ENCODE measurements at regions not wholly inside any gene's neighbourhood (a gene's known extent, or its start where the extent isn't known, plus 50 kb on each side); places are given as distances from the start of the nearest gene placed in this dataset.
"Not testable (repeated sequence)": the region's sequence is repeated elsewhere in the genome, so short reads cannot be mapped to it uniquely, and the experiment has no call there.

DNA sequence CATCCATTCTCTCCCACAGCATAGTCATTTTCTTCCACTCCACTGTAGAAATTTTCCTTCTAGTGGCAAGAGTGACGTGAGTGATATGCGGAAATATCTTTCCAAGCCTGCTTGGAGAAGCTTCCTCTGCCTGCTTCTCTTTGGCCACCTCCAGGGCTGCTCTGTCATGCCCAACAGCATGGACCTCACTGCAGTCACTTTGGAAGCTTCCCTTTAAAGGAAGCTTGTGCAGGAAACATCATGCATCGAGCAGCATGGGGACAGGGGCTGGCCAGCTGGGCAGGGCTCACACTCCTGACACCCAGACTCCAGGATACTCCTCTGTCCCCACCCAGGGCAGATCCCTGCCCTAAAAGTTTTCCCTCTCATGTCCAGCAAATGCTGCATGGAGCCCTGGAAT lies 241.6 kb downstream of the ANKRD30B start:
- TF ChIP-seq, protein P1, sequence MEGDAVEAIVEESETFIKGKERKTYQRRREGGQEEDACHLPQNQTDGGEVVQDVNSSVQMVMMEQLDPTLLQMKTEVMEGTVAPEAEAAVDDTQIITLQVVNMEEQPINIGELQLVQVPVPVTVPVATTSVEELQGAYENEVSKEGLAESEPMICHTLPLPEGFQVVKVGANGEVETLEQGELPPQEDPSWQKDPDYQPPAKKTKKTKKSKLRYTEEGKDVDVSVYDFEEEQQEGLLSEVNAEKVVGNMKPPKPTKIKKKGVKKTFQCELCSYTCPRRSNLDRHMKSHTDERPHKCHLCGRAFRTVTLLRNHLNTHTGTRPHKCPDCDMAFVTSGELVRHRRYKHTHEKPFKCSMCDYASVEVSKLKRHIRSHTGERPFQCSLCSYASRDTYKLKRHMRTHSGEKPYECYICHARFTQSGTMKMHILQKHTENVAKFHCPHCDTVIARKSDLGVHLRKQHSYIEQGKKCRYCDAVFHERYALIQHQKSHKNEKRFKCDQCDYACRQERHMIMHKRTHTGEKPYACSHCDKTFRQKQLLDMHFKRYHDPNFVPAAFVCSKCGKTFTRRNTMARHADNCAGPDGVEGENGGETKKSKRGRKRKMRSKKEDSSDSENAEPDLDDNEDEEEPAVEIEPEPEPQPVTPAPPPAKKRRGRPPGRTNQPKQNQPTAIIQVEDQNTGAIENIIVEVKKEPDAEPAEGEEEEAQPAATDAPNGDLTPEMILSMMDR (conservative IDR thresholded peaks at IDR 0.05; ENCODE audit: low read length): not testable (repeated sequence)
- TF ChIP-seq EZH2phosphoT487 (IDR thresholded peaks at IDR 0.05; ENCODE audit: borderline replicate concordance): not testable (repeated sequence)

Data from Loucy (cell line).